Neural cell (in vitro differentiated cells): ENCODE measurements at regions not wholly inside any gene's neighbourhood (a gene's known extent, or its start where the extent isn't known, plus 50 kb on each side); places are given as distances from the start of the nearest gene placed in this dataset.

Experiments
- H2AFZ ChIP-seq: fragments of 200-600, 300-800 bp; sonication (generic), shearing (Covaris generic); 2 replicates; pipeline ENCODE4 v1.6.0; 2014; ENCODE audit warnings: low read depth, mild to moderate bottlenecking, antibody characterized with exemption, low read length, moderate library complexity
- H3F3A ChIP-seq: fragments of 200-600 bp; shearing (Covaris generic); 2 replicates; pipeline ENCODE4 v1.6.1; 2016; ENCODE audit warnings: mild to moderate bottlenecking, moderate library complexity, mixed read lengths, antibody characterized with exemption, low read length; ENCODE audit not compliant: insufficient read depth, poor library complexity, severe bottlenecking
- H3K27ac ChIP-seq: fragments of 200-600, 300-800 bp; sonication (generic), shearing (Covaris generic); 2 replicates; pipeline ENCODE4 v1.5.1; 2014; ENCODE audit warnings: mild to moderate bottlenecking, low read length, moderate library complexity
- H3K27me3 ChIP-seq: fragments of 300-800, 200-600 bp; sonication (generic), shearing (Covaris generic); 2 replicates; pipeline ENCODE4 v1.6.0; 2014; ENCODE audit warnings: mild to moderate bottlenecking, low read depth, low read length, moderate library complexity; ENCODE audit not compliant: insufficient read depth
- H3K36me3 ChIP-seq: fragments of 300-800, 200-600 bp; sonication (generic), shearing (Covaris generic); 2 replicates; pipeline ENCODE4 v1.5.1; 2014; ENCODE audit warnings: mild to moderate bottlenecking, antibody characterized with exemption, low read length, moderate library complexity; ENCODE audit not compliant: insufficient read depth
- H3K4me2 ChIP-seq: fragments of 300-800, 200-600 bp; sonication (generic), shearing (Covaris generic); 2 replicates; pipeline ENCODE4 v1.6.0; 2014; ENCODE audit warnings: mild to moderate bottlenecking, low read length
- H3K4me3 ChIP-seq: fragments of 300-800, 200-600 bp; sonication (generic), shearing (Covaris generic); 2 replicates; pipeline ENCODE4 v1.5.1; 2014; ENCODE audit warnings: mild to moderate bottlenecking, low read length, moderate library complexity
- H3K79me2 ChIP-seq: fragments of 200-600 bp; shearing (Covaris generic); replicated peaks from 2 replicates; pipeline ENCODE4 v1.6.0; 2014; ENCODE audit warnings: mild to moderate bottlenecking, low read length, moderate library complexity; ENCODE audit not compliant: insufficient read depth
- H3K9ac ChIP-seq: fragments of 300-800, 200-600 bp; sonication (generic), shearing (Covaris generic); 2 replicates; pipeline ENCODE4 v1.6.1; 2016; ENCODE audit warnings: mild to moderate bottlenecking, low read length, mixed read lengths
- H3K9me2 ChIP-seq: fragments of 200-600 bp; shearing (Covaris generic); 2 replicates; pipeline ENCODE4 v1.6.1; 2016; ENCODE audit warnings: mild to moderate bottlenecking, low read length, mixed read lengths; ENCODE audit not compliant: insufficient read depth
- H3K9me3 ChIP-seq: fragments of 200-600, 300-800 bp; sonication (generic), shearing (Covaris generic); 2 replicates; pipeline ENCODE4 v1.6.1; 2016; ENCODE audit warnings: mild to moderate bottlenecking, mixed run types, low read length, moderate library complexity, mixed read lengths
- H4K20me1 ChIP-seq: fragments of 200-600 bp; shearing (Covaris generic); 2 replicates; pipeline ENCODE4 v1.6.1; 2016; ENCODE audit warnings: mild to moderate bottlenecking, mixed run types; ENCODE audit not compliant: insufficient read depth
- CTCF ChIP-seq: fragments of 450-650 bp; IDR thresholded peaks from 2 replicates; pipeline ENCODE4 v1.5.1; 2014; ENCODE audit warnings: antibody characterized with exemption, mild to moderate bottlenecking, moderate library complexity; ENCODE audit not compliant: poor library complexity, severe bottlenecking
- EP300 ChIP-seq: fragments of 450-650 bp; conservative IDR thresholded peaks from 2 replicates; pipeline ENCODE4 v1.6.1; 2014; ENCODE audit warnings: antibody characterized with exemption, mild to moderate bottlenecking, moderate library complexity; ENCODE audit not compliant: poor library complexity, severe bottlenecking
- EZH2 ChIP-seq: fragments of 200-600, 300-800 bp; shearing (Covaris generic), sonication (generic); IDR thresholded peaks from 2 replicates; pipeline ENCODE4 v1.6.1; 2014; ENCODE audit warnings: antibody characterized with exemption, low read length, borderline replicate concordance, mild to moderate bottlenecking; ENCODE audit not compliant: insufficient read depth, poor library complexity, severe bottlenecking
- MXI1 ChIP-seq: fragments of 450-650 bp; conservative IDR thresholded peaks from 2 replicates; pipeline ENCODE4 v1.6.1; 2014; ENCODE audit warnings: antibody characterized with exemption, mild to moderate bottlenecking; ENCODE audit not compliant: poor library complexity, severe bottlenecking
- POLR2AphosphoS5 ChIP-seq: IDR thresholded peaks from 2 replicates; pipeline ENCODE4 v1.6.1; 2012
- RAD21 ChIP-seq: fragments of 450-650 bp; conservative IDR thresholded peaks from 2 replicates; pipeline ENCODE4 v1.6.1; 2014; ENCODE audit warnings: antibody characterized with exemption, mild to moderate bottlenecking, moderate library complexity
- REST ChIP-seq: IDR thresholded peaks from 2 replicates; pipeline ENCODE4 v1.6.1; 2012; ENCODE audit warnings: borderline replicate concordance
- SMC3 ChIP-seq: fragments of 450-650 bp; conservative IDR thresholded peaks from 2 replicates; pipeline ENCODE4 v1.6.1; 2014; ENCODE audit warnings: antibody characterized with exemption, mild to moderate bottlenecking, moderate library complexity; ENCODE audit not compliant: poor library complexity
- TAF1 ChIP-seq: IDR thresholded peaks from 2 replicates; pipeline ENCODE4 v1.6.1; 2012; ENCODE audit warnings: low read depth

GRCh38 chr6:147103694-147104093 lies 100.5 kb upstream of the STXBP5 start:
- no peaks in the 10 kb centered on the region for H3K9me2 ChIP-seq
- H3K9me3 ChIP-seq: no peaks in the 10 kb centered on the region
- no peaks in the 10 kb centered on the region for H3K79me2 ChIP-seq
- H3K4me2 ChIP-seq: no peak overlapping the region
- H3K27ac ChIP-seq: no peak overlapping the region
- H3K9ac ChIP-seq: no peak overlapping the region
- no peaks in the 10 kb centered on the region for H3K27me3 ChIP-seq
- no peaks in the 10 kb centered on the region for H3K36me3 ChIP-seq
- TF ChIP-seq MXI1: no peak
- TF ChIP-seq POLR2AphosphoS5: no peak
- no peak for TF ChIP-seq EZH2
- TF ChIP-seq REST: no peak
- no peak for TF ChIP-seq RAD21
- no peak for TF ChIP-seq SMC3
- TF ChIP-seq EP300: no peak
- no peak for TF ChIP-seq TAF1
- TF ChIP-seq CTCF: no peak
- no peaks in the 10 kb centered on the region for H4K20me1 ChIP-seq
- H2AFZ ChIP-seq: no peak overlapping the region
- no peaks in the 10 kb centered on the region for H3F3A ChIP-seq
- H3K4me3 ChIP-seq: no peak overlapping the region

GRCh38 chr6:147105786-147106185 lies 98.4 kb upstream of the STXBP5 start:
- TF ChIP-seq MXI1: no peak
- TF ChIP-seq EZH2: no peak
- no peak for TF ChIP-seq SMC3
- no peak for TF ChIP-seq CTCF
- no peak for TF ChIP-seq EP300
- no peak for TF ChIP-seq POLR2AphosphoS5
- no peak for TF ChIP-seq REST
- no peak for TF ChIP-seq TAF1
- no peak for TF ChIP-seq RAD21
- H3K4me2 ChIP-seq: no peak overlapping the region
- no peak overlapping the region for H3K4me3 ChIP-seq
- H4K20me1 ChIP-seq: no peaks in the 10 kb centered on the region
- H3K79me2 ChIP-seq: no peaks in the 10 kb centered on the region
- no peaks in the 10 kb centered on the region for H3K9me3 ChIP-seq
- no peaks in the 10 kb centered on the region for H3F3A ChIP-seq
- H3K9ac ChIP-seq: no peak overlapping the region
- no peaks in the 10 kb centered on the region for H3K36me3 ChIP-seq
- no peaks in the 10 kb centered on the region for H3K9me2 ChIP-seq
- no peaks in the 10 kb centered on the region for H3K27me3 ChIP-seq
- no peak overlapping the region for H3K27ac ChIP-seq
- no peak overlapping the region for H2AFZ ChIP-seq
